NCI-H524 (cell line): ENCODE measurements at regions not wholly inside any gene's neighbourhood (a gene's known extent, or its start where the extent isn't known, plus 50 kb on each side); places are given as distances from the start of the nearest gene placed in this dataset.

ENCODE experiments used
- DNase-seq, 2 experiments: peaks; one replicate each; lab custom pipeline; 2025; lab: John Stamatoyannopoulos, UW

- no peak for DNase-seq
These were observed 122.0 kb downstream of the WIF1 start for GRCh38 chr12:64999148-64999425.
